NCI-H345 treated with DMSO at 0.1 percent for 48 hours (cell line): ENCODE measurements at regions not wholly inside any gene's neighbourhood (a gene's known extent, or its start where the extent isn't known, plus 50 kb on each side); places are given as distances from the start of the nearest gene placed in this dataset.
"Not testable (repeated sequence)": the region's sequence is repeated elsewhere in the genome, so short reads cannot be mapped to it uniquely, and the experiment has no call there.

Source experiments
- DNase-seq: peaks from one replicate; lab custom pipeline; 2025; ENCODE audit not compliant: unreplicated experiment; lab: John Stamatoyannopoulos, UW

GRCh38 chr3:77707281-77707680 lies 667.4 kb downstream of the ROBO2 start:
- DNase-seq: no peak

DNA sequence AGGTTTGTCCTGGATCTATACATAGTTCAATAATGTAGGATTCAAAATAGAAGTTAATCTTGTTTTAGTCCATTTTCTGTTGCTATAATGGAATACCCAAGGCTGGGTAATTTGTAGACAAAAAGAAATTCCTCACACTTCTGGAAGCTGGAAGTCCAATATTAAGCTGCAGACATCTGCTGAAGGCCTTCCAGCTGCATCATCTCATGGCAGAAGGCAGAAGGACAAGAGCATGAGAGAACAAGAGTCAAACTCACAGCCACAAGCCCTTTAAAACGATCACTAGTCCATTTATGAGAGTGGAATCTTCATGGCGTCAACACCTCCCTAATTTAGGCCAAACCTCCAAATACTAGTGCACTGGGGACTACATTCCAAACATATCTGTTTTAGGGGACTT lies 669.3 kb downstream of the ROBO2 start:
- DNase-seq: no peak

GRCh38 chr3:77718311-77718710 lies 678.4 kb downstream of the ROBO2 start:
- no peak for DNase-seq

DNA sequence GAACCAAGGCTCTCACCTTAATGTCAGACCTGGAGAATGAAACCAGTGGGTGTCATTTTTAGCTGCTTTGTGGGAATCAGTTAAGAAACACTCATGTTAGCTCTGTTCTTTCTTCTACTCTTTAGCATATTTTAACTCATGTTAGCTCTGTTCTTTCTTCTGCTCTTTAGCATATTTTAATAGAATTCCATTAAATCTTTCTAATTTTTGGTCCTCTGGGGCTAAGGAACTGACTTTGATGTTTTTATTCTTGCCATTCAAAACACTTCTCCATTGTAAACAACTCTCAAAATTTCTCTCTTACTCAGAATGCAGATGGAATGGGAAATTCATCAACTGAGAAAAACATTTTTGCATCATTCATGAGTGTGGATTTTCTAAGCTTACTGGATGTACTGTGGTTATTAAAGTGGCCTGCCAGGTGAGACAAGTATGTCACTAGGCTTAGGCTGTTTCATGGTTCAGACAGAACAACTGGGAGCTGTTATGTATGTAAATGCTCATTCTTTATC lies 680.6 kb downstream of the ROBO2 start:
- no peak for DNase-seq

- DNase-seq: no peak
Measured at GRCh38 chr3:77726517-77726916, 686.6 kb downstream of the ROBO2 start.

GRCh38 chr3:77746048-77746447 lies 706.1 kb downstream of the ROBO2 start:
- DNase-seq: no peak

GRCh38 chr3:77746892-77747291 lies 707.0 kb downstream of the ROBO2 start:
- DNase-seq: no peak

DNA sequence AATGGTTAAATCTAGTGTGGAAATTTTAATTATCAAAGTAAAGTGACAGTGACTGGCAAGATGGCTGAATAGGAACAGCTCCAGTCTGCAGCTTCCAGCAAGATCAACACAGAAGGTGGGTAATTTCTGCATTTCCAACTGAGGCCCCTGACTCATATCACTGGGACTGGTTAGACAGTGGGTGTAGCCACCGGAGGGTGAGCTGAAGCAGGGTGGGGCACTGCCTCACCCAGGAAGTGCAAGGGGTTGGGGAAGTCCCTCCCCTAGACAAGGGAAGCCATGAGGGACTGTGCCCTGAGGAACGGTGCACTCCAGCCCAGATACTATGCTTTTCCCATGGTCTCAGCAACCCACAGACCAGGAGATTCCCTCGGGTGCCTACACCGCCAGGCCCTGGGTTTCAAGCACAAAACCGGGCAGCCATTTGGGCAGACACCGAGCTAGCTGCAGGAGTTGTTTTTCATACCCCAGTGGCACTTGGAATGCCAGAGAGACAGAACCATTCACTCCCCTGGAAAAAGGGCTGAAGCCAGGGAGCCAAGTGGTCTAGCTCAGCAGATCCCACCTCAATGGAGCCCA lies 716.6 kb downstream of the ROBO2 start:
- not testable (repeated sequence) for DNase-seq

GRCh38 chr3:77772459-77772858 lies 732.6 kb downstream of the ROBO2 start:
- DNase-seq: no peak

GRCh38 chr3:77773084-77773483 lies 733.2 kb downstream of the ROBO2 start:
- no peak for DNase-seq

GRCh38 chr3:77780278-77780996 lies 740.5 kb downstream of the ROBO2 start:
- no peak for DNase-seq

- DNase-seq: no peak
Measured at GRCh38 chr3:77786216-77786615, 746.3 kb downstream of the ROBO2 start.

- no peak for DNase-seq
Measured at GRCh38 chr3:77795013-77795412, 755.1 kb downstream of the ROBO2 start.

GRCh38 chr3:77799278-77799677 lies 759.4 kb downstream of the ROBO2 start:
- DNase-seq: peak; percentile 53

DNA sequence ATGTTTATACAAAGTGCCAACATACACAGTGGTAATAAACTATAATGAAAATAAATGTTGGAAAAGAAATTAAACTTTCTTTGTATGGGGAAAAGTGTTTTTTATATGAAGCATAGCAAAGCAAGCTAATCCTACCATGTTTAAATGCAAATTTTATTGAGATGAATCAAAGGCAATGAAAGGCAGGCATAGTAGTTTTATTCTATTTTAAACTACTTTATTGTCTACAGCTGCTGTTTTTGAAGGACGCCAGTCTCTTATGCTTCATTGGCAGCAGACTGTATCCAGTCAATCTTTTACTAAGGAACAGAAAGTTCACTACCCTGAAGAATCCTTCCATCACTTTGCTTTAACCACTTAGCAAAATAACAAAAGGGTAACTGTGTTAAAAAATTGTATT lies 761.0 kb downstream of the ROBO2 start:
- no peak for DNase-seq

- DNase-seq: no peak
Measured at GRCh38 chr3:77807312-77807711, 767.4 kb downstream of the ROBO2 start.

- DNase-seq: no peak
Measured at GRCh38 chr3:77814845-77815244, 774.9 kb downstream of the ROBO2 start.

DNA sequence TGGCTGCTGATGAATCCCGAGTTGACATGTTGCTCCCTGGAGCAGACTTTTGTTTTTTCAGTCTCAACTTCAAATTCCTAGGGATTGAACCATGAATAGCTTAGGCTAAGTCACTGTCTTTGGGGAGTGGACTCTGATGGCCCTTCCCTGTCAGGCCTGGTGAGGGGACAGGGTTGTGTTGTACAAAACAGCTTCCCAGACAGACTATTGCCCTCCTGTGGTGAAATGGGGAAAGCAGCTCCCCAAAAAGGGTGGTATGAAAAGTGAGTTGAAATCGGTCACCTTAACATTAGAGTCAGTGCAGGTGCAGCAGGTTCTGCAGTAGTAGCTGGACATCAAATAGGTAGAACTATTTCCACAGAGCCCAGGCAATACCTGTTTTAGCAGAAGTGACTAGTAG lies 775.6 kb downstream of the ROBO2 start:
- no peak for DNase-seq

GRCh38 chr3:77816366-77816765 lies 776.5 kb downstream of the ROBO2 start:
- no peak for DNase-seq

DNA sequence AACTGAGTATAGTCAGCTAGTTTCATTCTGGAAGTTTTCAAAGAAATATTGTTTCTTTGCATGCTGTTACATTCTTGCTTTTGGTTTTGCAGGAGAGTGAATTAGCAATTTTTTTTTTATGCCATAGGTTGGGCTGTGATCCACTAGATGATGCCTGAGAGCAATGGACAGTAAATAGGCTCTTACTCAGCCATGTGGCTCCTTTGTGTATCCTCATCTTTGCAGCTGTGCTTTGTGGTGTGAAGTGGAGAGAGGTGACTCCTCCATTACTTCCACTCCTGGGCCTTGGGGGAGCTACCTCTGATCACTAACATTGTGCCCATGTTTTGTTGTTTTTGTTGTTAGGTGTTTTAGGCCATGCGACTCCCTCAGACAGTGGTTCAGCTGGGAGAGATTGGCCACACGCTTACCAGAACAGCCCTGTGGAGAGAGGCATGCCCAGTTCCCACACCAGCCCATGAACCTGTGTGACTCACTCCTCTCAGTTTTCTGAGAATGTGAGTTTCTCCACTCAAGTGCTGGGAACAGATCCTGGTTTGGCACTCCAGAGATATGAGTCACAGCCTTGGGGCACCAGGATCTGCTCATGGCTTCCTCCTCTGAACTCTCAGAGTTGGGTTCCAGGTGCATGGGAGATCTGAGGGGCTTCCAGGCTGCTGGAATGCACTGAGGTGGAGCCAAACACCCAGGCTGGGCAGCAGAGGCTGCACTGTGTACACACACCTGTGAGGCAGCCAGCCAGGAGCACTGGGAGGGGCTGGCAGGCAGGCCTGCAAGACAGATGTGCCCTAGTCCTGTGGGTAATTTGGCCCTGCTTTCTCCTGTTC lies 785.3 kb downstream of the ROBO2 start:
- no peak for DNase-seq

GRCh38 chr3:77835921-77836320 lies 796.0 kb downstream of the ROBO2 start:
- DNase-seq: no peak

DNA sequence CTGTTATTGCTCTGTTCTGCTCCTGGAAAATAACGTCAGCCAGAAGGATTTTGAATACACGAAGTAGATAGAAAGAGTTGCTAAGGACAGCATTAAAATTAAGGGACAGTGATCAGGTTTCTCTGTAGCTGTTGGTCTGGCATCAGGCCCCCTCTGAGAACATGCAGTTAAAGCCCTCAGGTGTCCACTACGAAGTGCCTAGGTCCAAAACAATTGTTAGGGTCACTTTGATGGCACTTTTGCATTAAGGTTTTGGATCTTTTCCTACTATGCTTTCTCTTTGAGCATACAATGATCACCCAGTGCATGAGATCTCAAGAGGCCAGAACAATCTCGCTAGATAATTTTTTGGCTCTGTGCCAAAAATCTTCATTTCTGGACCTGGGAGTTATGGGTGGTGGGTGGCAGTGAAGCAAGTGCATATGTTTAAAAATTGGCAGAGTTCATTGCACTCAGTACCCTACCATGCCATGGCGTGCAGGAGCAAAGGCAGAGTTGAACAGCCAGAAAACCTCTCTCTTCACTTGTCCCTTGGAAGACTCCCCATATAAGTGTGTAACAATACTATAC lies 797.6 kb downstream of the ROBO2 start:
- DNase-seq: no peak
